ENCODE measurements at regions not wholly inside any gene's neighbourhood (a gene's known extent, or its start where the extent isn't known, plus 50 kb on each side); places are given as distances from the start of the nearest gene placed in this dataset.

- H3K4me3 ChIP-seq = no peak overlapping the region
- H3K9me3 ChIP-seq = no peaks in the 10 kb centered on the region
- H3K27me3 ChIP-seq = no peaks in the 10 kb centered on the region
- intact Hi-C loops (cut with DNase I) = no loop called here
- 66 to 85% methylated on average over 3 of the region's 3 CpGs for WGBS, 2 donors
- H3K36me3 ChIP-seq = no peaks in the 10 kb centered on the region
- no peak for TF ChIP-seq CTCF (IDR thresholded peaks at IDR 0.05)
- no peak for TF ChIP-seq POLR2A (IDR thresholded peaks at IDR 0.05)
- no peaks in the 10 kb centered on the region for H3K4me1 ChIP-seq
- H3K27ac ChIP-seq = no peak overlapping the region
- DNase-seq = no peak
Measured at GRCh38 chr13:72198042-72198441, 331.0 kb upstream of the DACH1 start.

- H3K27me3 ChIP-seq = no peaks in the 10 kb centered on the region
- intact Hi-C loops (cut with DNase I) = no loop called here
- no peaks in the 10 kb centered on the region for H3K4me1 ChIP-seq
- WGBS, 2 donors = 62 to 69% methylated on average over 3 of the region's 3 CpGs
- H3K36me3 ChIP-seq = no peaks in the 10 kb centered on the region
- H3K4me3 ChIP-seq = no peak overlapping the region
- no peak overlapping the region for H3K27ac ChIP-seq
- no peaks in the 10 kb centered on the region for H3K9me3 ChIP-seq
- no peak for DNase-seq
- TF ChIP-seq CTCF (IDR thresholded peaks at IDR 0.05) = no peak
- no peak for TF ChIP-seq POLR2A (IDR thresholded peaks at IDR 0.05)
Measured at GRCh38 chr13:72195044-72195704, 328.2 kb upstream of the DACH1 start.

- DNase-seq = no peak
- intact Hi-C loops (cut with DNase I) = no loop called here
- WGBS, 2 donors = 31 to 60% methylated on average over 6 of the region's 6 CpGs
Measured at GRCh38 chr13:72194523-72194922, 327.5 kb upstream of the DACH1 start.

GRCh38 chr13:72186730-72187422 lies 319.9 kb upstream of the DACH1 start:
- no peaks in the 10 kb centered on the region for H3K27me3 ChIP-seq
- no peaks in the 10 kb centered on the region for H3K36me3 ChIP-seq
- intact Hi-C loops (cut with DNase I) = no loop called here
- no peak overlapping the region for H3K27ac ChIP-seq
- no peaks in the 10 kb centered on the region for H3K9me3 ChIP-seq
- WGBS, 2 donors = 34 to 51% methylated on average over 7 of the region's 7 CpGs
- H3K4me1 ChIP-seq = peaks cover 0 to 5% (median 0%) of the 10 kb centered on the region in 3 donors
- no peak overlapping the region for H3K4me3 ChIP-seq
- no peak for DNase-seq
- TF ChIP-seq CTCF (IDR thresholded peaks at IDR 0.05) (no peak), POLR2A (IDR thresholded peaks at IDR 0.05) (no peak)

More at GRCh38 chr13:72194523-72194922, 327.5 kb upstream of the DACH1 start:
- TF ChIP-seq POLR2A (IDR thresholded peaks at IDR 0.05) = no peak
- TF ChIP-seq CTCF (IDR thresholded peaks at IDR 0.05) = no peak
- no peak overlapping the region for H3K27ac ChIP-seq
- no peaks in the 10 kb centered on the region for H3K9me3 ChIP-seq
- H3K4me3 ChIP-seq = no peak overlapping the region
- H3K4me1 ChIP-seq = no peaks in the 10 kb centered on the region
- no peaks in the 10 kb centered on the region for H3K36me3 ChIP-seq
- no peaks in the 10 kb centered on the region for H3K27me3 ChIP-seq

GRCh38 chr13:72185776-72186175 lies 318.8 kb upstream of the DACH1 start:
- no peak for DNase-seq
- intact Hi-C loops (cut with DNase I) = no loop called here
- Histone ChIP-seq H3K36me3 (no peaks in the 10 kb centered on the region), H3K4me3 (no peak overlapping the region), H3K27ac (no peak overlapping the region), H3K4me1 (peaks cover 0 to 5% (median 0%) of the 10 kb centered on the region in 3 donors), H3K27me3 (no peaks in the 10 kb centered on the region), H3K9me3 (no peaks in the 10 kb centered on the region)
- no peak for TF ChIP-seq CTCF (IDR thresholded peaks at IDR 0.05)
- no peak for TF ChIP-seq POLR2A (IDR thresholded peaks at IDR 0.05)

All from esophagus squamous epithelium (tissue), 5 donors.